Caco-2 (cell line): ENCODE measurements at regions not wholly inside any gene's neighbourhood (a gene's known extent, or its start where the extent isn't known, plus 50 kb on each side); places are given as distances from the start of the nearest gene placed in this dataset.

ENCODE experiments used
- BruUV-seq: library from RNA; stranded (reverse); fragments of 400-500 nt; replicated peaks from 2 replicates; lab custom pipeline; 2021; lab: Mats Ljungman, UMichigan
- CTCF ChIA-PET: fragments of 300-600 bp; sonication (Branson Sonifier 250); formaldehyde crosslinking; loops from one replicate; lab custom pipeline; 2022; ENCODE audit warnings: antibody characterized with exemption; lab: Charles Lee
- POLR2A ChIA-PET: fragments of 300-600 bp; sonication (Branson Sonifier 250); formaldehyde crosslinking; loops from one replicate; lab custom pipeline; 2022; ENCODE audit warnings: antibody characterized with exemption; lab: Charles Lee
- DNase-seq, 2 experiments: peaks; one replicate each; pipeline versions ENCODE4 v3.0.0 to v3.0.0-alpha.2; 2020 to 2022
- H3K27me3 ChIP-seq: replicated peaks from 2 replicates; pipeline ENCODE4 v1.6.0; 2011; ENCODE audit warnings: low read length; ENCODE audit not compliant: control insufficient read depth, insufficient read depth
- H3K36me3 ChIP-seq: 2 replicates; pipeline ENCODE4 v1.5.1; 2011; ENCODE audit warnings: low read length; ENCODE audit not compliant: control insufficient read depth, insufficient read depth
- H3K4me1 ChIP-seq: fragments of 250-450 bp; sonication (Bioruptor Pico); 2 replicates; pipeline ENCODE4 v1.5.1; 2020; ENCODE audit warnings: mild to moderate bottlenecking
- H3K4me3 ChIP-seq: 2 replicates; pipeline ENCODE4 v1.5.1; 2011; ENCODE audit warnings: low read depth, mild to moderate bottlenecking, control low read depth, low read length
- H3K9me3 ChIP-seq: fragments of 250-450 bp; sonication (Bioruptor Pico); 2 replicates; pipeline ENCODE4 v1.5.1; 2020; ENCODE audit warnings: mild to moderate bottlenecking, moderate library complexity
- H3K27ac Mint-ChIP-seq: one replicate; pipeline ENCODE4 v1.8.0; 2022; ENCODE audit warnings: mixed read lengths; ENCODE audit not compliant: unreplicated experiment
- H3K27me3 Mint-ChIP-seq: one replicate; pipeline ENCODE4 v1.8.0; 2022; ENCODE audit warnings: mixed read lengths; ENCODE audit not compliant: insufficient read depth, unreplicated experiment
- H3K36me3 Mint-ChIP-seq: one replicate; pipeline ENCODE4 v1.8.0; 2022; ENCODE audit warnings: mild to moderate bottlenecking, mixed read lengths; ENCODE audit not compliant: insufficient read depth, unreplicated experiment
- H3K4me1 Mint-ChIP-seq: one replicate; pipeline ENCODE4 v1.8.0; 2022; ENCODE audit warnings: low read depth, mixed read lengths; ENCODE audit not compliant: unreplicated experiment
- H3K4me3 Mint-ChIP-seq: one replicate; pipeline ENCODE4 v1.8.0; 2022; ENCODE audit warnings: mild to moderate bottlenecking, moderate library complexity, mixed read lengths; ENCODE audit not compliant: unreplicated experiment
- H3K9me3 Mint-ChIP-seq: one replicate; pipeline ENCODE4 v1.8.0; 2022; ENCODE audit warnings: mixed read lengths; ENCODE audit not compliant: unreplicated experiment
- CTCF ChIP-seq, 2 experiments: fragments of 200-600 bp in 1 of 2; IDR thresholded peaks; 1 replicate in 1 of 2; 2 replicates in 1 of 2; pipeline versions ENCODE4 v1.5.1 to v1.8.0; 2011 to 2022; ENCODE audit warnings: antibody characterized with exemption in 1 of 2, control low read depth in 1 of 2, inconsistent platforms in 1 of 2, low read depth in 1 of 2, low read length in 1 of 2, mild to moderate bottlenecking in 1 of 2, moderate library complexity in 1 of 2; ENCODE audit not compliant: insufficient read depth in 1 of 2, severe bottlenecking in 1 of 2, unreplicated experiment in 1 of 2
- intact Hi-C: fragments of 100-400 bp; cut with micrococcal nuclease; formaldehyde crosslinking; loops from one replicate; pipeline ENCODE4 v1.10.0; 2022; ENCODE audit not compliant: unreplicated experiment

GRCh38 chr1:60234776-60235175 lies 161.2 kb upstream of the C1orf87 start:
- no peak for DNase-seq
- Histone ChIP-seq H3K9me3 (no peaks in the 10 kb centered on the region), H3K4me3 (no peak overlapping the region), H3K4me1 (no peaks in the 10 kb centered on the region), H3K36me3 (no peaks in the 10 kb centered on the region), H3K27me3 (no peaks in the 10 kb centered on the region)
- ChIA-PET POLR2A (no interaction called here), CTCF (no interaction called here)
- H3K9me3 Mint-ChIP-seq, result no peaks in the 10 kb centered on the region
- no peaks in the 10 kb centered on the region for H3K36me3 Mint-ChIP-seq
- H3K27me3 Mint-ChIP-seq, result peaks cover 6% of the 10 kb centered on the region
- no peak overlapping the region for H3K27ac Mint-ChIP-seq
- H3K4me1 Mint-ChIP-seq, result no peaks in the 10 kb centered on the region
- no peak for TF ChIP-seq CTCF (IDR thresholded peaks at IDR 0.05; ENCODE audit: insufficient read depth in 1 of 2, low read depth in 1 of 2, low read length in 1 of 2, severe bottlenecking in 1 of 2, unreplicated experiment in 1 of 2)
- intact Hi-C loops, result no loop called here
- no TSS peak for BruUV-seq
- no peak overlapping the region for H3K4me3 Mint-ChIP-seq

GRCh38 chr1:60229821-60230220 lies 156.3 kb upstream of the C1orf87 start:
- H3K4me3 ChIP-seq, result no peak overlapping the region
- CTCF ChIA-PET, result no interaction called here
- H3K36me3 ChIP-seq, result no peaks in the 10 kb centered on the region
- no peak for TF ChIP-seq CTCF (IDR thresholded peaks at IDR 0.05; ENCODE audit: insufficient read depth in 1 of 2, low read depth in 1 of 2, low read length in 1 of 2, severe bottlenecking in 1 of 2, unreplicated experiment in 1 of 2)
- no peaks in the 10 kb centered on the region for H3K9me3 Mint-ChIP-seq
- peaks cover 12% of the 10 kb centered on the region for H3K27me3 Mint-ChIP-seq
- intact Hi-C loops, result no loop called here
- no peak overlapping the region for H3K27ac Mint-ChIP-seq
- H3K4me1 ChIP-seq, result no peaks in the 10 kb centered on the region
- no peaks in the 10 kb centered on the region for H3K27me3 ChIP-seq
- POLR2A ChIA-PET, result no interaction called here
- no peaks in the 10 kb centered on the region for H3K36me3 Mint-ChIP-seq
- BruUV-seq, result no TSS peak
- H3K4me1 Mint-ChIP-seq, result no peaks in the 10 kb centered on the region
- H3K9me3 ChIP-seq, result no peaks in the 10 kb centered on the region
- no peak for DNase-seq
- H3K4me3 Mint-ChIP-seq, result no peak overlapping the region

GRCh38 chr1:60228041-60228491 lies 154.5 kb upstream of the C1orf87 start:
- no peaks in the 10 kb centered on the region for H3K4me1 Mint-ChIP-seq
- no peak for DNase-seq

More at GRCh38 chr1:60228041-60228491, 154.5 kb upstream of the C1orf87 start:
- no peaks in the 10 kb centered on the region for H3K27me3 ChIP-seq
- H3K4me3 ChIP-seq, result no peak overlapping the region
- H3K9me3 Mint-ChIP-seq, result no peaks in the 10 kb centered on the region
- no peak overlapping the region for H3K4me3 Mint-ChIP-seq
- ChIA-PET CTCF (no interaction called here), POLR2A (no interaction called here)
- H3K27me3 Mint-ChIP-seq, result peaks cover 9% of the 10 kb centered on the region
- no peaks in the 10 kb centered on the region for H3K9me3 ChIP-seq
- H3K4me1 ChIP-seq, result no peaks in the 10 kb centered on the region
- no peaks in the 10 kb centered on the region for H3K36me3 Mint-ChIP-seq
- no peak overlapping the region for H3K27ac Mint-ChIP-seq
- BruUV-seq, result no TSS peak
- no peaks in the 10 kb centered on the region for H3K36me3 ChIP-seq
- TF ChIP-seq CTCF (IDR thresholded peaks at IDR 0.05; ENCODE audit: insufficient read depth in 1 of 2, low read depth in 1 of 2, low read length in 1 of 2, severe bottlenecking in 1 of 2, unreplicated experiment in 1 of 2), result no peak
- intact Hi-C loops, result no loop called here
